SK-N-SH (cell line): ENCODE measurements at regions not wholly inside any gene's neighbourhood (a gene's known extent, or its start where the extent isn't known, plus 50 kb on each side); places are given as distances from the start of the nearest gene placed in this dataset.

ENCODE experiments used
- CTCF ChIA-PET: fragments of 300-600, 350-600 bp; formaldehyde crosslinking; extraction: SDS; loops from one replicate; lab custom pipeline; 2021; lab: Yijun Ruan, JAX
- POLR2A ChIA-PET: fragments of 350-600 bp; sonication (Branson Sonifier 250); formaldehyde crosslinking; extraction: SDS; loops from one replicate; lab custom pipeline; 2020; ENCODE audit warnings: antibody characterized with exemption, inconsistent platforms; lab: Yijun Ruan, JAX
- DNase-seq: peaks from one replicate; pipeline ENCODE4 v3.0.0; 2012
- H2AFZ ChIP-seq: fragments of 200-600 bp; sonication (generic); 2 replicates; pipeline ENCODE4 v1.8.1; 2016; ENCODE audit warnings: antibody characterized with exemption, mild to moderate bottlenecking, low read depth
- H3F3A ChIP-seq: fragments of 200-600 bp; sonication (generic); replicated peaks from 2 replicates; pipeline ENCODE3; 2016; ENCODE audit warnings: antibody characterized with exemption, mild to moderate bottlenecking; ENCODE audit not compliant: insufficient read depth
- H3K27ac ChIP-seq, 2 experiments: fragments of 200-500 bp in 1 of 2; fragments of 200-600 bp in 1 of 2; sonication (Bioruptor generic) in 1 of 2; sonication (generic), shearing (Covaris generic) in 1 of 2; 2 replicates each; pipeline versions ENCODE4 v1.5.1 to v1.6.1; 2014 to 2016; ENCODE audit warnings: low read depth in 2 of 2, inconsistent platforms in 1 of 2, low read length in 1 of 2, mild to moderate bottlenecking in 1 of 2, mixed read lengths in 1 of 2
- H3K27me3 ChIP-seq: fragments of 200-600 bp; sonication (generic), shearing (Covaris generic); 2 replicates; pipeline ENCODE4 v1.6.1; 2016; ENCODE audit warnings: mixed run types; ENCODE audit not compliant: insufficient read depth
- H3K36me3 ChIP-seq, 2 experiments: fragments of 200-500 bp in 1 of 2; fragments of 200-600 bp in 1 of 2; sonication (Bioruptor generic) in 1 of 2; sonication (generic) in 1 of 2; replicated peaks in 1 of 2; 2 replicates each; pipeline versions ENCODE3 to v1.5.1; 2014 to 2016; ENCODE audit warnings: low read length in 1 of 2, mild to moderate bottlenecking in 1 of 2; ENCODE audit not compliant: insufficient read depth in 2 of 2, control insufficient read depth in 1 of 2
- H3K4me1 ChIP-seq, 2 experiments: fragments of 200-500 bp in 1 of 2; fragments of 200-600 bp in 1 of 2; sonication (Bioruptor generic) in 1 of 2; sonication (generic), shearing (Covaris generic) in 1 of 2; 2 replicates each; pipeline versions ENCODE4 v1.5.1 to v1.6.1; 2014 to 2016; ENCODE audit warnings: low read depth in 1 of 2, low read length in 1 of 2, mixed run types in 1 of 2; ENCODE audit not compliant: insufficient read depth in 2 of 2, control insufficient read depth in 1 of 2
- H3K4me2 ChIP-seq: fragments of 200-600 bp; sonication (generic), shearing (Covaris generic); 2 replicates; pipeline ENCODE4 v1.6.1; 2017; ENCODE audit warnings: mixed run types
- H3K4me3 ChIP-seq, 2 experiments: fragments of 200-500 bp in 1 of 2; fragments of 200-600 bp in 1 of 2; sonication (Bioruptor generic) in 1 of 2; sonication (generic), shearing (Covaris generic) in 1 of 2; 2 replicates each; pipeline versions ENCODE4 v1.5.1 to v1.8.1; 2014 to 2016; ENCODE audit warnings: low read depth in 2 of 2, inconsistent platforms in 1 of 2, low read length in 1 of 2, mild to moderate bottlenecking in 1 of 2, mixed read lengths in 1 of 2, moderate library complexity in 1 of 2
- H3K79me2 ChIP-seq: fragments of 200-600 bp; sonication (generic); 2 replicates; pipeline ENCODE4 v1.8.1; 2017; ENCODE audit warnings: mild to moderate bottlenecking; ENCODE audit not compliant: insufficient read depth
- H3K9ac ChIP-seq: fragments of 200-600 bp; sonication (generic); 2 replicates; pipeline ENCODE4 v1.6.1; 2017; ENCODE audit warnings: mixed run types
- H3K9me2 ChIP-seq: fragments of 200-600 bp; sonication (generic); 2 replicates; pipeline ENCODE4 v1.6.1; 2017; ENCODE audit warnings: mixed run types
- H3K9me3 ChIP-seq: fragments of 200-600 bp; sonication (generic); 2 replicates; pipeline ENCODE4 v1.6.1; 2017; ENCODE audit warnings: mixed run types, mild to moderate bottlenecking, moderate library complexity
- H4K20me1 ChIP-seq: fragments of 200-600 bp; sonication (generic); 2 replicates; pipeline ENCODE4 v1.6.1; 2017; ENCODE audit warnings: mild to moderate bottlenecking, mixed run types; ENCODE audit not compliant: insufficient read depth
- CHD2 ChIP-seq: fragments of 150-350 bp; IDR thresholded peaks from 2 replicates; pipeline ENCODE4 v1.6.1; 2018; ENCODE audit warnings: low read length; ENCODE audit not compliant: partially characterized antibody
- ELF1 ChIP-seq: IDR thresholded peaks from 2 replicates; pipeline ENCODE4 v1.4.0; 2012
- EP300 ChIP-seq, 2 experiments: IDR thresholded peaks; 2 replicates each; pipeline versions ENCODE4 v1.4.0 to v1.6.1; 2012; ENCODE audit warnings: borderline replicate concordance in 1 of 2, low read depth in 1 of 2, low read length in 1 of 2
- EZH2phosphoT487 ChIP-seq: fragments of 200-600 bp; sonication (generic); IDR thresholded peaks from 2 replicates; pipeline ENCODE4 v1.6.1; 2017; ENCODE audit warnings: low read depth, mixed run types, mild to moderate bottlenecking, antibody characterized with exemption, moderate library complexity, borderline replicate concordance
- FOXJ3 ChIP-seq: sonication (generic); formaldehyde crosslinking; IDR thresholded peaks from 2 replicates; pipeline ENCODE4 v1.5.1; 2020; ENCODE audit warnings: mild to moderate bottlenecking, missing genetic modification reagents
- FOXM1 ChIP-seq: IDR thresholded peaks from 2 replicates; pipeline ENCODE4 v1.4.0; 2012; ENCODE audit warnings: low read depth, mild to moderate bottlenecking
- GABPA ChIP-seq: IDR thresholded peaks from 2 replicates; pipeline ENCODE4 v1.4.0; 2012; ENCODE audit warnings: low read depth, mild to moderate bottlenecking
- GATA2 ChIP-seq: sonication (generic); formaldehyde crosslinking; IDR thresholded peaks from 2 replicates; pipeline ENCODE4 v1.5.0; 2020; ENCODE audit warnings: mild to moderate bottlenecking, missing genetic modification reagents
- MEF2A ChIP-seq: IDR thresholded peaks from 2 replicates; pipeline ENCODE4 v1.4.0; 2012; ENCODE audit warnings: low read depth, borderline replicate concordance
- MXI1 ChIP-seq: IDR thresholded peaks from 2 replicates; pipeline ENCODE4 v1.6.1; 2012; ENCODE audit warnings: mild to moderate bottlenecking, low read depth, low read length, improper control_type of control experiment
- NFIC ChIP-seq: IDR thresholded peaks from 2 replicates; pipeline ENCODE4 v1.4.0; 2012; ENCODE audit warnings: borderline replicate concordance
- NRF1 ChIP-seq: IDR thresholded peaks from 2 replicates; pipeline ENCODE4 v1.6.1; 2012; ENCODE audit warnings: low read depth, mild to moderate bottlenecking, low read length
- POLR2AphosphoS5 ChIP-seq: IDR thresholded peaks from 2 replicates; pipeline ENCODE4 v1.6.1; 2012; ENCODE audit warnings: low read depth, low read length
- RAD21 ChIP-seq: IDR thresholded peaks from 2 replicates; pipeline ENCODE4 v1.6.1; 2012; ENCODE audit warnings: mild to moderate bottlenecking, low read length
- SMC3 ChIP-seq: IDR thresholded peaks from 2 replicates; pipeline ENCODE4 v1.6.1; 2012; ENCODE audit warnings: low read depth, low read length, improper control_type of control experiment
- TCF12 ChIP-seq: IDR thresholded peaks from 2 replicates; pipeline ENCODE4 v1.4.0; 2012
- YY1 ChIP-seq: IDR thresholded peaks from 2 replicates; pipeline ENCODE4 v1.4.0; 2012; ENCODE audit warnings: low read depth, mild to moderate bottlenecking
- WGBS: methylation state at CpG from one replicate; pipeline ENCODE4 v1.1.6; 2017; ENCODE audit warnings: low lambda C conversion rate; 5-methylcytosine and 5-hydroxymethylcytosine counted together
- TF ChIP-seq, protein P1 (sequence below): fragments of 150-350 bp; IDR thresholded peaks from 2 replicates; pipeline ENCODE4 v1.6.1; 2017; ENCODE audit warnings: antibody characterized with exemption, low read length, low read depth, borderline replicate concordance
- TF ChIP-seq, protein P2 (sequence below): IDR thresholded peaks from 2 replicates; pipeline ENCODE4 v1.4.0; 2012; ENCODE audit warnings: low read depth
- TF ChIP-seq, protein P3 (sequence below): IDR thresholded peaks from 2 replicates; pipeline ENCODE4 v1.4.0; 2012; ENCODE audit warnings: low read depth, borderline replicate concordance
- TF ChIP-seq, protein P4 (sequence below): IDR thresholded peaks from 2 replicates; pipeline ENCODE4 v1.4.0; 2012; ENCODE audit warnings: low read depth, borderline replicate concordance

GRCh38 chr17:77631307-77631706 is 327.2 kb upstream of the TNRC6C start:
- H3K27me3 ChIP-seq, result no peaks in the 10 kb centered on the region; the same call in 1 of the 2 replicates

GRCh38 chr17:77632619-77633018 is 325.9 kb upstream of the TNRC6C start:
- Histone ChIP-seq H3K27me3 (no peaks in the 10 kb centered on the region; the same call in 1 of the 2 replicates), H3K27ac (no peak overlapping the region), H3K9me2 (no peaks in the 10 kb centered on the region), H3K4me2 (no peak overlapping the region), H2AFZ (no peak overlapping the region), H3F3A (no peaks in the 10 kb centered on the region), H3K4me1 (peaks cover 0 to 8% of the 10 kb centered on the region in 2 experiments; a peak in 1 of 4 replicates), H3K9me3 (no peaks in the 10 kb centered on the region), H3K4me3 (no peak overlapping the region), H3K9ac (no peak overlapping the region), H3K79me2 (no peaks in the 10 kb centered on the region), H4K20me1 (no peaks in the 10 kb centered on the region), H3K36me3 (no peaks in the 10 kb centered on the region)
- POLR2A ChIA-PET, result no interaction called here
- CTCF ChIA-PET, result interaction anchor here (1.6 to 1.7 kb wide), 2 partner anchors 13 to 27 kb away, joined by 4 to 7 read pairs; no protein-coding TSS in a partner anchor
- no peak for TF ChIP-seq MEF2A
- TF ChIP-seq TCF12, result no peak
- TF ChIP-seq GATA2, result no peak
- TF ChIP-seq, protein P1, sequence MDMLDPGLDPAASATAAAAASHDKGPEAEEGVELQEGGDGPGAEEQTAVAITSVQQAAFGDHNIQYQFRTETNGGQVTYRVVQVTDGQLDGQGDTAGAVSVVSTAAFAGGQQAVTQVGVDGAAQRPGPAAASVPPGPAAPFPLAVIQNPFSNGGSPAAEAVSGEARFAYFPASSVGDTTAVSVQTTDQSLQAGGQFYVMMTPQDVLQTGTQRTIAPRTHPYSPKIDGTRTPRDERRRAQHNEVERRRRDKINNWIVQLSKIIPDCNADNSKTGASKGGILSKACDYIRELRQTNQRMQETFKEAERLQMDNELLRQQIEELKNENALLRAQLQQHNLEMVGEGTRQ, result no peak
- no peak for TF ChIP-seq YY1
- TF ChIP-seq FOXJ3, result no peak
- no peak for TF ChIP-seq CHD2
- TF ChIP-seq, protein P2, sequence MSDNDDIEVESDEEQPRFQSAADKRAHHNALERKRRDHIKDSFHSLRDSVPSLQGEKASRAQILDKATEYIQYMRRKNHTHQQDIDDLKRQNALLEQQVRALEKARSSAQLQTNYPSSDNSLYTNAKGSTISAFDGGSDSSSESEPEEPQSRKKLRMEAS, result no peak
- no peak for TF ChIP-seq MXI1
- TF ChIP-seq ELF1, result no peak
- TF ChIP-seq EZH2phosphoT487, result no peak
- TF ChIP-seq NRF1, result no peak
- TF ChIP-seq SMC3, result no peak
- no peak for TF ChIP-seq EP300 (IDR thresholded peaks at IDR 0.05; ENCODE audit: borderline replicate concordance in 1 of 2, low read depth in 1 of 2, low read length in 1 of 2)
- TF ChIP-seq, protein P3, sequence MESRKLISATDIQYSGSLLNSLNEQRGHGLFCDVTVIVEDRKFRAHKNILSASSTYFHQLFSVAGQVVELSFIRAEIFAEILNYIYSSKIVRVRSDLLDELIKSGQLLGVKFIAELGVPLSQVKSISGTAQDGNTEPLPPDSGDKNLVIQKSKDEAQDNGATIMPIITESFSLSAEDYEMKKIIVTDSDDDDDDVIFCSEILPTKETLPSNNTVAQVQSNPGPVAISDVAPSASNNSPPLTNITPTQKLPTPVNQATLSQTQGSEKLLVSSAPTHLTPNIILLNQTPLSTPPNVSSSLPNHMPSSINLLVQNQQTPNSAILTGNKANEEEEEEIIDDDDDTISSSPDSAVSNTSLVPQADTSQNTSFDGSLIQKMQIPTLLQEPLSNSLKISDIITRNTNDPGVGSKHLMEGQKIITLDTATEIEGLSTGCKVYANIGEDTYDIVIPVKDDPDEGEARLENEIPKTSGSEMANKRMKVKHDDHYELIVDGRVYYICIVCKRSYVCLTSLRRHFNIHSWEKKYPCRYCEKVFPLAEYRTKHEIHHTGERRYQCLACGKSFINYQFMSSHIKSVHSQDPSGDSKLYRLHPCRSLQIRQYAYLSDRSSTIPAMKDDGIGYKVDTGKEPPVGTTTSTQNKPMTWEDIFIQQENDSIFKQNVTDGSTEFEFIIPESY, result no peak
- no peak for DNase-seq
- WGBS, result 31% methylated on average over 6 of the region's 6 CpGs

More at GRCh38 chr17:77631307-77631706, 327.2 kb upstream of the TNRC6C start:
- H3K9me2 ChIP-seq, result no peaks in the 10 kb centered on the region
- 76% methylated on average over 9 of the region's 9 CpGs for WGBS
- no peak overlapping the region for H3K27ac ChIP-seq
- peaks cover 5% of the 10 kb centered on the region; the same call in 1 of the 2 replicates for H3K9me3 ChIP-seq
- H3K4me3 ChIP-seq, result no peak overlapping the region
- H3K4me2 ChIP-seq, result no peak overlapping the region
- no peak overlapping the region for H2AFZ ChIP-seq
- H3K36me3 ChIP-seq, result no peaks in the 10 kb centered on the region
- no peaks in the 10 kb centered on the region for H3K4me1 ChIP-seq
- ChIA-PET CTCF (interaction anchor here (0.9 kb wide), 1 partner anchor 12 kb away, joined by 3 read pairs; no protein-coding TSS in a partner anchor), POLR2A (no interaction called here)
- H3F3A ChIP-seq, result no peaks in the 10 kb centered on the region
- DNase-seq, result no peak
- no peaks in the 10 kb centered on the region for H4K20me1 ChIP-seq
- H3K9ac ChIP-seq, result no peak overlapping the region
- H3K79me2 ChIP-seq, result no peaks in the 10 kb centered on the region
- TF ChIP-seq FOXJ3, result no peak
- no peak for TF ChIP-seq FOXM1
- TF ChIP-seq, protein P2, result no peak
- TF ChIP-seq, protein P1, result no peak
- TF ChIP-seq NFIC, result no peak
- no peak for TF ChIP-seq RAD21
- TF ChIP-seq MEF2A, result no peak
- no peak for TF ChIP-seq GABPA
- TF ChIP-seq ELF1, result no peak
- TF ChIP-seq POLR2AphosphoS5, result no peak
- TF ChIP-seq, protein P4, sequence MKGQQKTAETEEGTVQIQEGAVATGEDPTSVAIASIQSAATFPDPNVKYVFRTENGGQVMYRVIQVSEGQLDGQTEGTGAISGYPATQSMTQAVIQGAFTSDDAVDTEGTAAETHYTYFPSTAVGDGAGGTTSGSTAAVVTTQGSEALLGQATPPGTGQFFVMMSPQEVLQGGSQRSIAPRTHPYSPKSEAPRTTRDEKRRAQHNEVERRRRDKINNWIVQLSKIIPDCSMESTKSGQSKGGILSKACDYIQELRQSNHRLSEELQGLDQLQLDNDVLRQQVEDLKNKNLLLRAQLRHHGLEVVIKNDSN, result no peak
